NCI-H2081 (cell line): ENCODE measurements at regions not wholly inside any gene's neighbourhood (a gene's known extent, or its start where the extent isn't known, plus 50 kb on each side); places are given as distances from the start of the nearest gene placed in this dataset.

Experiments used
- DNase-seq, 2 experiments: peaks; one replicate each; lab custom pipeline; 2025; lab: John Stamatoyannopoulos, UW

GRCh38 chr10:8894148-8894547 lies 839.7 kb downstream of the GATA3 start:
- DNase-seq, result no peak

GRCh38 chr10:8897769-8898168 lies 843.3 kb downstream of the GATA3 start:
- DNase-seq, result no peak

- DNase-seq, result no peak
Observed at GRCh38 chr10:8898745-8899330, 844.4 kb downstream of the GATA3 start.

- DNase-seq, result no peak
Observed at GRCh38 chr10:8902926-8903325, 848.4 kb downstream of the GATA3 start.

GRCh38 chr10:8908013-8908412 lies 853.5 kb downstream of the GATA3 start:
- no peak for DNase-seq

- DNase-seq, result peak; percentile 66 to 91
Observed at GRCh38 chr10:8910314-8910713, 855.8 kb downstream of the GATA3 start.

GRCh38 chr10:8911032-8911431 lies 856.5 kb downstream of the GATA3 start:
- no peak for DNase-seq

- no peak for DNase-seq
Observed at GRCh38 chr10:8912108-8912507, 857.6 kb downstream of the GATA3 start.

- DNase-seq, result no peak
Observed at GRCh38 chr10:8913720-8914119, 859.2 kb downstream of the GATA3 start.

GRCh38 chr10:8919280-8919679 lies 864.8 kb downstream of the GATA3 start:
- DNase-seq, result no peak

- DNase-seq, result no peak
Observed at GRCh38 chr10:8921568-8921967, 867.1 kb downstream of the GATA3 start.

- no peak for DNase-seq
Observed at GRCh38 chr10:8923096-8923495, 868.6 kb downstream of the GATA3 start.

GRCh38 chr10:8927705-8928104 lies 873.2 kb downstream of the GATA3 start:
- DNase-seq, result no peak

- no peak for DNase-seq
Observed at GRCh38 chr10:8946451-8946850, 892.0 kb downstream of the GATA3 start.

- DNase-seq, result no peak
Observed at GRCh38 chr10:8950978-8951377, 896.5 kb downstream of the GATA3 start.

- DNase-seq, result no peak
Observed at GRCh38 chr10:8951440-8952089, 897.1 kb downstream of the GATA3 start.

- DNase-seq, result no peak
Observed at GRCh38 chr10:8956400-8956799, 901.9 kb downstream of the GATA3 start.

GRCh38 chr10:8962249-8962648 lies 907.8 kb downstream of the GATA3 start:
- DNase-seq, result no peak

GRCh38 chr10:8967061-8967460 lies 912.6 kb downstream of the GATA3 start:
- no peak for DNase-seq

GRCh38 chr10:8969853-8970252 lies 915.4 kb downstream of the GATA3 start:
- no peak for DNase-seq

- no peak for DNase-seq
Observed at GRCh38 chr10:8975535-8975934, 921.0 kb downstream of the GATA3 start.

GRCh38 chr10:8978100-8978499 lies 923.6 kb downstream of the GATA3 start:
- no peak for DNase-seq

GRCh38 chr10:8979976-8980375 lies 925.5 kb downstream of the GATA3 start:
- DNase-seq, result no peak

GRCh38 chr10:8981277-8981676 lies 926.8 kb downstream of the GATA3 start:
- DNase-seq, result no peak
